Right ventricle myocardium superior (tissue), 1 donor: ENCODE measurements at regions not wholly inside any gene's neighbourhood (a gene's known extent, or its start where the extent isn't known, plus 50 kb on each side); places are given as distances from the start of the nearest gene placed in this dataset.
A peak's percentile ranks its signal among the peaks of the same experiment; 100 is the strongest.

Experiments
- ATAC-seq: fragments of 200-7000 bp; cut with Tn5 transposase; one replicate; pipeline ENCODE4 v1.9.1; 2020; ENCODE audit warnings: mild to moderate bottlenecking; ENCODE audit not compliant: poor library complexity
- DNase-seq: peaks from one replicate; pipeline ENCODE4 v3.0.0-alpha.2; 2020
- intact Hi-C: fragments of 100-400 bp; cut with DNase I; formaldehyde crosslinking; loops from one replicate; pipeline ENCODE4 v1.11.2; 2022
- donor health status: DM: no; HTN: yes; CAD: no; lungs with severe emphysema.

DNA sequence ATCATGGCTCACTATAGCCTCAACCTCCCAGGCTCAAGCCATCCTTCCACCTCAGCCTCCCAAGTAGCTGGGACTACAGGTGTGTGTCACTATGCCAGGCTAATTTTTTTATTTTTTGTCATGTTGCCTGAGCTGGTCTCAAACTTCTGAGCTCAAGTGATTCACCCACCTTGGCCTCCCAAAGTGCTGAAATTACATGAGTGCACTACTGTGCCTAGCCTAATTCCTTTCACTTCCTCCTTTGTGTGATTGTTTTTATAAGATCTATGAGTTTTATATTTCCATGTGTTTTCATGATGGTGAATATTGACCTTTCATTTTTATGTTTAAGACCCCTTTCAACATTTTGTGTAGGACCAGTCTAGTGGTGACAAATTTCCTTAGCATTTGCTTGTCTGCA, 55.2 kb upstream of the IL12B start:
- intact Hi-C loops = no loop called here
- ATAC-seq = no peak
- no peak for DNase-seq

DNA sequence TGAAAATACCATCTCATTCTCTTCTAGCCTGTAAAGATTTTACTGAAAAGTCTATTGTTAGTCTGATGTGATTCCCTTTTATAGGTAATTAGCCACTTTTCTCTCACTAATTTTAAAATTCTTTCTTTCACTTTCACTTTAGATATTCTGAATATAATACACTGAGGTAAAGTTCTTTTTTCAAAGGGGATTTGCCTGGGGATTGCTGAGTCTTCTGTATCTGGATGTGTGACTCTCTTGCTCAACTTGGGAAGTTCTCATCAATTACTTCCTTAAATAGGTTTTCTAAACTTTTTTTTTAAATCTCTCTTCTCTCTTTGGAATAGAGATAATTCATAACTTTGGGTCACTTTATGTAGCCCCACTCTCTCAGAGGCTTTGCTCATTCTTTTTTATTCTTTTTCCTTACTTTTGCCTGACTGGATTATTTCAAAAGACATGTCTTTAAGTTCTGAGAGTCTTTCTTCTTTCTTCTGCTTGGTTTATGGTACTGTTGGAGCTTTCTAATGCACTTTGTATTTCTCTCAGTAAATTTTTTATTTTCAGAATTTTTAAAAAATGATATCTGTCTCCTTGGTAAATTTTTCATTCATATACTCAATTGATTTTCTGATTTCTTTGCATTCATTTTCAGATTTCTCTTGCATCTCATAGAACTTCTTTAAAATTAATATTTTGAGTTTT, 55.9 kb upstream of the IL12B start:
- ATAC-seq = no peak
- intact Hi-C loops = no loop called here
- no peak for DNase-seq

- no peak for ATAC-seq
- intact Hi-C loops = no loop called here
- DNase-seq = no peak
These were observed 62.6 kb upstream of the IL12B start for GRCh38 chr5:159392871-159393270.

DNA sequence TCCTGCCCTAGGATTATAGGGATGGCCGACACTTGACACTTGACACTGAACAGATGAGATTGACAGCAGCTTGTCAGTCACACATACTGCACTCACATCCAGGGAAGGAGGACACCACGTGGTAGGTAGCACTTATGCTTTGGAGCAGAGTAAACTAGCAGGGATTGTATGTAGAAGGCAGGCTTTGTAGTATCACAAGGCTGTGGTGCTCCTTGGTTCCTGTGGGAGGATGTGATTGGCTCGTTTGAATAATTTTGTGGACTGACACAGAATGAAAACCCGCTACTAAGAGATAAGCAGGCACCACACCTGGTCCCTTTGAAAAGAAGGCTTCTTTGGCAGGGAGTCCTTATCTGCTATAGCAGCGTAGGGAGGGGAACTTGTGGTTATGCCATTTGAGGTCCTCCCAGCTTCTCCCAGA, 63.6 kb upstream of the IL12B start:
- intact Hi-C loops = no loop called here
- ATAC-seq (no peak), DNase-seq (no peak)

GRCh38 chr5:159395202-159395601, 64.9 kb upstream of the IL12B start:
- DNase-seq = no peak
- no peak for ATAC-seq
- intact Hi-C loops = no loop called here

DNA sequence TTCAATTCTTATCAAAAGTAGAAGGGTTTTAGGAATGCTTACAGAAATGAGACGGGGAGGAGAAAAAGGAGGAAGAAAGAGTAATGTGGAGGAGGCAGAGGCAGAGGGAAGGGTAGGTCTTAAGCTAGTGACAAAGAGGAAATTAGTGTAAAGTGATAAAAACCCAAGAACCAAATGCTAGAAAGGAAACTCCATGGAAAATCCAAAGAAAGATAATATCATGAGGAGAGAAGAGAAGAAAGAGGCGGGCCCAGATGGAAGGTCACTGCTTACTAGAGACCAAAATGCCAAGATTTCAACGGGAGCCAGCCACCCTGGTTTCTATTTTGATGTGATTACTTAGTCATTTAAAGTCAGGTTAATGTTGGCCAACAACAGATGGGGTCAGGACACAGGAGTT, 68.6 kb upstream of the IL12B start:
- intact Hi-C loops = no loop called here
- ATAC-seq = no peak
- DNase-seq = no peak

DNA sequence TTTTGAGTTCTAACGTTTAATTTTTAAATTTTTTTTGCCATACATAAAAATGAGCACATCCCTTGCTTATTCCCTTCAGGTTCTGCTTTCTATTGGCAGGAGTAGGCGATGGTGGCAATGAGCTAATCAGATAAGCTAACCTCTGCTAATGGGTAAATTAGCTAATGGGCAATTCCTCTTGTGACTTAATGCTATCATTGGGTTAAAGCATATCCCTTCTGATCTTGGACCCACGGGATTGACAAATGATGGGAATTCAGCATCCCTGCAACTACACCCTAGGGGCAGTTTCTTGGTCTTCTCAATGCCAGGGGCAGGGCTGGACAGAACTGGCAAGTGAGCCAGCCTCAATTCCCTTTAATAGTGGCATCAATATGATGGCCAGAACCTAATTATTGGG, 70.2 kb upstream of the IL12B start:
- DNase-seq (no peak), ATAC-seq (no peak)
- intact Hi-C loops = no loop called here

DNA sequence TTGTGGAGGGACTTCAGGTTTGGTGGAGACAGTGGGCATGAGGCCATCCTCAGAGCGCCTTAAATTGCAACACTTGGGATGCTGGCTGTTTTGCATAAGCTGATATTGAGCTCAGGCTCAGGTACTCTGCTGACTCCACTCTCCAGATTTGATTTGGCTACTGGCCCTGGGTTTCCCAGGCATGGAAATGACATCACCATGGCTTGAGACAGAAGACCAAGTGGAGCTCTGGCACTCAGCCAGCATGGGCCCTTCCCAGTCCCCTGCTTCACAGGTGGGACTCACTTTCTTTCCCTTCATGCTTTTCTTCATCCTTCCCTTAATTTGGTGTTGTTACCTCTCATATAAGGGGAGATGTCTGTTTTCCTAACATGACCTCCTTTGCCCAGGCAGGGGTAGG, 72.0 kb upstream of the IL12B start:
- ATAC-seq (no peak), DNase-seq (no peak)
- intact Hi-C loops = no loop called here

- DNase-seq = no peak
- no peak for ATAC-seq
- intact Hi-C loops = no loop called here
These were observed 72.6 kb upstream of the IL12B start for GRCh38 chr5:159402856-159403255.

GRCh38 chr5:159403906-159404681, 73.8 kb upstream of the IL12B start:
- no peak for DNase-seq

DNA sequence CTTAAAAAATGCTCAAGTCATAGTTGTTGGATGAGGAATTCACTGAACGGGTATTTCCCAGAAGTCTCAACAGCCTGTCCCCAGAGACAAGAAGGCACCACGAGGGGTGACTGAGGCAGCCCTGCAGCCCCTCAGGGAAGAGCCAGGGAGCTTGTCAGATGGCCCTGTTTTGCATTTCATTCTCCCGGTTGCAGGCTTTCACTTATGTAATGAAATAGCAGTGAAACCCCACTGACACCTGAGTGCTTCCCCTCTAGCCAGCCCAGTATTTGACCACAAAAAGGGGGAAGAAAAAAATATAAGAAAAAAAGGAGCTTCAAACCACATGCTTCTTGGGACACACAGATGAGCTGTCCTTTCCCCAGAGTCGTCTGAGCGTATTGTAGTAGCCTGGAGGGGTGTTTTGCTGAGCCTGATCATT, 75.3 kb upstream of the IL12B start:
- intact Hi-C loops = no loop called here
- DNase-seq (no peak), ATAC-seq (no peak)

More at GRCh38 chr5:159403906-159404681, 73.8 kb upstream of the IL12B start:
- no peak for ATAC-seq
- intact Hi-C loops = no loop called here

DNA sequence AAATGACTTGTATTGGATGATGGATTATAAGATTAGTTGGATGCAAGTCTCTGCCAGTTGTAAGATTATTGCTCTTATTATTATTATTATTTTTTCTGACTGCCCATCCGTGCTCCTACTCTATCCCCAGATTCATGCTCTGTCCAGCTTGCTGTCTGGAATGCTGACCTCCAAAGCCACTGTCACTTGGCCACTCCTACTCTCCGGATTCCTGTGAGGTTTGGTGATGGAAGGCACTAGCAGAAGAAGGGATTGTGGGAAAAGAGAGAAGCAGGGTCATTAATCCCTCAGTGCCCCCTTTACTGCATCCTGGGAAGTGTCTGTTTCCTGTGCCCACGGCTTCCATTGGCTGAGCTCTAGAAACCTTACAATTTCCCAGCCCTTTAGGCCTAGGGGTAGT, 76.3 kb upstream of the IL12B start:
- intact Hi-C loops = no loop called here
- no peak for DNase-seq
- ATAC-seq = no peak

DNA sequence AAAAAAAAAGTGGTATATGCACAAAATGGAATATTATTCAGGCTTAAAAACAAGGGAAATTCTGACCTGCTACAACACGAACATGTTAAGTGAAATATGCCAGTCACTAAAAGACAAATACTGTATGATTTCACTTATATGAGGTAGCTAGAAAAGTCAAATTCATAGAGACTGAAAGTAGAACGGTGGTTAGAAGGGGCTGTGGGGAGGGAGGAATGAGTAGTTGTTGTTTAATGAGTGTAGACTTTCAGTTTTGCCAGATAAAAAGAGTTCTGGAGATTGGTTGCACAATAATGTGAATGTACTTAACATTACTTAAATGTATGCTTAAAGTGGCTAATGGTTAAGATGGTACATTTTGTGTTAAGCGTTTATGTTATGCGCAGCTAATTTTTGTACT, 79.5 kb upstream of the IL12B start:
- intact Hi-C loops = no loop called here
- ATAC-seq (no peak), DNase-seq (no peak)

DNA sequence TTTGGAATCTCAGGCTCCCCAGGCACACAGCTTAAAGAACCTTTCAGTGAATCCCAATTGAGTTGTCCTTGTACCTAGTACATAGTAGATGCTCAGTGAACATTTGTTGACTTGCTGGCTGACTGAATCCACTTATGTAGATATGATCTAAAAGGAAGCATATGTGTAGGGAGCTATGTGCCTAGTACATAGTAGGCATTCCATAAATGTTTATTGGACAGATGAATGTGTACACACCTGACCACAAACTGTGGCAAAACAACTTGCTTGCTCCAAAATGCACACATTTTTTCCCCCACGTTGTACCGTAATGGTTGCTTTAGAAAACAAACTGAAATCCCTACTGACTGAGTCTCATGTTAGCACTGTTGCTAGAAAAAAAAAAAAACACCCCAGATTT, 80.2 kb upstream of the IL12B start:
- DNase-seq = no peak
- no peak for ATAC-seq
- intact Hi-C loops = no loop called here

DNA sequence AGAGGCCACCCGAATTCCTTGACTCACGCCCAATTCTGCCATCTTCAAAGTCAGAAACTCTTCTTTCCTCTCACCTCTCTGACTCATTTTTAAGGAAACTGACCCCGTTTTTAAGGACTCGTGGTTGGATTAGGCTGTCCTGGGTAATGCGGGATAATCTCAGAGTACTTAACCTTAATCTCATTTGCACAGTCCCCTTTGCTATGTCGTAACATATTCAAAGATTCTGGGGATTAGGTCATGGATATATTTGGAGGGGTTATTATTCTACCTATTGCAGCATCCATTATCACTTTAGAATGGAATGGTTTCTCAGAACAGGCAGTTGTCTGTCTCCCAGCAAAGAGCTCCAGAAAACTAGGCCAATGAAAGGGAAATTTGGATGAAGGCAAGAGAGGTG, 80.8 kb upstream of the IL12B start:
- DNase-seq (no peak), ATAC-seq (no peak)
- intact Hi-C loops = no loop called here

- ATAC-seq = peak; percentile 27
- no peak for DNase-seq
- intact Hi-C loops = no loop called here
These were observed 82.2 kb upstream of the IL12B start for GRCh38 chr5:159412284-159413046.

- intact Hi-C loops = no loop called here
- no peak for ATAC-seq
- no peak for DNase-seq
These were observed 83.7 kb upstream of the IL12B start for GRCh38 chr5:159414021-159414420.

DNA sequence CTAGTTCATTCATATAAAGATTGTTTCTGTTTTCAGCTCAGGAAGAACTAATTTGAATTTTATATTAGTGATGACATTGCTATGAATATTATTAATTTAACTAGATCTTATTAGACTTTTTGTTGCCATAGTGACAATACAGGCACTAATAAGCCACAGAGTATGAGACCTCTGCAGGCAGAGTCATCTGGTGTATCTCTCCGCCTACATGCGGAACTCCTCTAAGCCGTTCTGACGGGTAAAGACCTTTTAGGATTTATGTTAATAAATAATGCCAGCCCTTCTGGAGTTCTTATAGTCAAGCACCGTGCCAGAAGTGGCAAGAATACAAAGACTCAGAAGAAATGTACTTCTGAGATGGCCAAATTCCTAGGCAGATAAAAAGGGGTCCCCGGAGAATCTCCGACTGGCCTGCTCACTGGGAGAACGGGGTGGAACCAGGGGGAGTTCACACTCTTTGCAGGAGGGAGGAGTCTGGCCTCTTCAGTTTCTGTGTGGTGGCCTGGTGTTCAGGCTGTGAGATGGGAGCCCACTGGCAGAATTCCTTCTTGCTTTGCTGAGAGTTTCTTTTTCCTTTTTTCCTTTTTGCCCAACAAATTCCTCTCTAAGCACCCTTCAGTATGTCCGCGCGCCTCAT, 85.1 kb upstream of the IL12B start:
- intact Hi-C loops = no loop called here
- peak; percentile 67 for ATAC-seq

GRCh38 chr5:159416438-159416837, 86.2 kb upstream of the IL12B start:
- DNase-seq (no peak), ATAC-seq (no peak)
- intact Hi-C loops = no loop called here

More for the DNA sequence above, 85.1 kb upstream of the IL12B start:
- DNase-seq = no peak
